ENCODE measurements at regions not wholly inside any gene's neighbourhood (a gene's known extent, or its start where the extent isn't known, plus 50 kb on each side); places are given as distances from the start of the nearest gene placed in this dataset.

DNA sequence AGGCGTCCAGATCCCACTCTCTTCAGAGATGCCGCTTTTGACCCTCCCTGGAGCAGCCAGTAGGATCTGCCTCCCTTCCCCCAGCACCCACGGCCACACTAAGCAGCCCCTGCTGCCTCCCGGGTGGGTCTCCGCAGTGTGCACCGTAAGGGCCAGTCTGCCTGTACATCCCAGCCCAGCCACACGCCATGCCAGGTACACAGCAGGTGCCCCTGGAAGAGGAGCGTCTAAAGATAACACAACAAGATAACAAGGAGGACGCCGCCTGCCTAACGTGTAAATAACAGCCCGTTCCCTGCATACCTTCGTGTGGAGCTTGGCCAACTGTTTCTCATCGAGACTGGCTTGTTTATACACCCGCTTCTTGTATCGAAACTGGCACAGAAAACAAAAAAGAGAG lies 139.4 kb downstream of the SHANK2 start:
- TF ChIP-seq EZH2phosphoT487 (IDR thresholded peaks at IDR 0.05; ENCODE audit: borderline replicate concordance), result no peak
- TF ChIP-seq, protein P1, sequence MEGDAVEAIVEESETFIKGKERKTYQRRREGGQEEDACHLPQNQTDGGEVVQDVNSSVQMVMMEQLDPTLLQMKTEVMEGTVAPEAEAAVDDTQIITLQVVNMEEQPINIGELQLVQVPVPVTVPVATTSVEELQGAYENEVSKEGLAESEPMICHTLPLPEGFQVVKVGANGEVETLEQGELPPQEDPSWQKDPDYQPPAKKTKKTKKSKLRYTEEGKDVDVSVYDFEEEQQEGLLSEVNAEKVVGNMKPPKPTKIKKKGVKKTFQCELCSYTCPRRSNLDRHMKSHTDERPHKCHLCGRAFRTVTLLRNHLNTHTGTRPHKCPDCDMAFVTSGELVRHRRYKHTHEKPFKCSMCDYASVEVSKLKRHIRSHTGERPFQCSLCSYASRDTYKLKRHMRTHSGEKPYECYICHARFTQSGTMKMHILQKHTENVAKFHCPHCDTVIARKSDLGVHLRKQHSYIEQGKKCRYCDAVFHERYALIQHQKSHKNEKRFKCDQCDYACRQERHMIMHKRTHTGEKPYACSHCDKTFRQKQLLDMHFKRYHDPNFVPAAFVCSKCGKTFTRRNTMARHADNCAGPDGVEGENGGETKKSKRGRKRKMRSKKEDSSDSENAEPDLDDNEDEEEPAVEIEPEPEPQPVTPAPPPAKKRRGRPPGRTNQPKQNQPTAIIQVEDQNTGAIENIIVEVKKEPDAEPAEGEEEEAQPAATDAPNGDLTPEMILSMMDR (conservative IDR thresholded peaks at IDR 0.05; ENCODE audit: low read length), result no peak
